Large intestine (tissue), 3 donors: ENCODE measurements at regions not wholly inside any gene's neighbourhood (a gene's known extent, or its start where the extent isn't known, plus 50 kb on each side); places are given as distances from the start of the nearest gene placed in this dataset.
"Not testable (repeated sequence)": the region's sequence is repeated elsewhere in the genome, so short reads cannot be mapped to it uniquely, and the experiment has no call there.

Source experiments
- DNase-seq, 2 donors: peaks; one replicate each; pipeline versions ENCODE4 v3.0.0 to v3.0.0-alpha.2; 2013
- H3K27ac ChIP-seq: one replicate; pipeline ENCODE4 v1.5.1; 2013; ENCODE audit warnings: low read length
- H3K27me3 ChIP-seq: 2 replicates; pipeline ENCODE4 v1.6.1; 2013; ENCODE audit warnings: low read length; ENCODE audit not compliant: control insufficient read depth, insufficient read depth
- H3K36me3 ChIP-seq: 2 replicates; pipeline ENCODE4 v1.6.1; 2013; ENCODE audit warnings: low read length; ENCODE audit not compliant: control insufficient read depth, insufficient read depth
- H3K4me1 ChIP-seq: one replicate; pipeline ENCODE4 v1.6.1; 2013; ENCODE audit warnings: low read length; ENCODE audit not compliant: control insufficient read depth, insufficient read depth
- H3K4me3 ChIP-seq: one replicate; pipeline ENCODE4 v1.5.1; 2013; ENCODE audit warnings: low read length
- H3K9me3 ChIP-seq: one replicate; pipeline ENCODE4 v1.6.1; 2013; ENCODE audit warnings: mild to moderate bottlenecking, low read depth, low read length, moderate library complexity; ENCODE audit not compliant: control insufficient read depth
- WGBS: methylation state at CpG from one replicate; pipeline ENCODE4 v1.1.5; 2013; ENCODE audit warnings: low lambda C conversion rate; ENCODE audit not compliant: insufficient coverage; 5-methylcytosine and 5-hydroxymethylcytosine counted together

- Histone ChIP-seq H3K36me3 (no peaks in the 10 kb centered on the region), H3K4me1 (no peaks in the 10 kb centered on the region), H3K9me3 (no peaks in the 10 kb centered on the region), H3K4me3 (no peak overlapping the region), H3K27me3 (no peaks in the 10 kb centered on the region), H3K27ac (no peak overlapping the region)
- DNase-seq = no peak
- WGBS = 100% methylated on average over 1 of the region's 1 CpG
Measured at GRCh38 chr5:118098716-118099115, 889.6 kb downstream of the DTWD2 start.

- Histone ChIP-seq H3K27me3 (no peaks in the 10 kb centered on the region), H3K4me3 (no peak overlapping the region), H3K4me1 (no peaks in the 10 kb centered on the region), H3K36me3 (no peaks in the 10 kb centered on the region), H3K9me3 (no peaks in the 10 kb centered on the region), H3K27ac (no peak overlapping the region)
- no peak for DNase-seq
- 79% methylated on average over 2 of the region's 2 CpGs for WGBS
Measured at GRCh38 chr5:118095115-118095514, 893.2 kb downstream of the DTWD2 start.

DNA sequence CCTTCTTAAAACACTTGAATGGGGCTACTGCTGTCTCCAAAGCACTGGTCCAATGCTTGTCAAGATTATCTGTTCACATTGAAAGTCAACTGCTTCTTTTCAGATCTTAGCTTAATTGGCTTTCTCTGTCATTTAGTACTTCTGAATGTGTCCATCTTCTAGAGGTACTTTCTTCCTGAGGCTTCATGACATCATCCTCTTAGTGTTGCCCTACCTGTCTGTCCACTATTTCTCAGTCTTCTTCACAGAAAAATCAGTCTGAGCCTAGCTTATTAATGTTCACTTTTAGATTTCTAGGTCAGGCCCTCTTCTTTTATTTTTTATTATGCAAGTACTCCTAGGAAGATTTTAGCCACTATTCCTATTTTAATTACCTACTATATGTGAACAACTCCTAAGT, 899.9 kb downstream of the DTWD2 start:
- Histone ChIP-seq H3K27ac (no peak overlapping the region), H3K9me3 (no peaks in the 10 kb centered on the region), H3K36me3 (no peaks in the 10 kb centered on the region), H3K27me3 (no peaks in the 10 kb centered on the region), H3K4me3 (no peak overlapping the region), H3K4me1 (no peaks in the 10 kb centered on the region)
- DNase-seq = no peak

GRCh38 chr5:118076490-118076889, 911.9 kb downstream of the DTWD2 start:
- 44% methylated on average over 1 of the region's 2 CpGs for WGBS
- H3K27me3 ChIP-seq = no peaks in the 10 kb centered on the region
- no peak for DNase-seq
- H3K4me3 ChIP-seq = no peak overlapping the region
- H3K9me3 ChIP-seq = peaks cover 3% of the 10 kb centered on the region
- no peaks in the 10 kb centered on the region for H3K4me1 ChIP-seq
- H3K27ac ChIP-seq = no peak overlapping the region
- H3K36me3 ChIP-seq = no peaks in the 10 kb centered on the region

GRCh38 chr5:118070041-118070440, 918.3 kb downstream of the DTWD2 start:
- Histone ChIP-seq H3K27me3 (no peaks in the 10 kb centered on the region), H3K27ac (no peak overlapping the region), H3K4me1 (no peaks in the 10 kb centered on the region), H3K9me3 (peaks cover 2% of the 10 kb centered on the region), H3K4me3 (no peak overlapping the region), H3K36me3 (no peaks in the 10 kb centered on the region)
- WGBS = no CpG with 5 or more reads among the region's 2 CpGs
- DNase-seq = no peak

GRCh38 chr5:118069452-118069851, 918.9 kb downstream of the DTWD2 start:
- Histone ChIP-seq H3K4me1 (no peaks in the 10 kb centered on the region), H3K9me3 (peaks cover 2% of the 10 kb centered on the region), H3K27ac (no peak overlapping the region)

GRCh38 chr5:118068886-118069285, 919.5 kb downstream of the DTWD2 start:
- Histone ChIP-seq H3K27me3 (no peaks in the 10 kb centered on the region), H3K36me3 (no peaks in the 10 kb centered on the region), H3K4me3 (no peak overlapping the region), H3K27ac (no peak overlapping the region), H3K9me3 (peaks cover 2% of the 10 kb centered on the region), H3K4me1 (no peaks in the 10 kb centered on the region)
- DNase-seq = no peak

More at GRCh38 chr5:118069452-118069851, 918.9 kb downstream of the DTWD2 start:
- Histone ChIP-seq H3K36me3 (no peaks in the 10 kb centered on the region), H3K27me3 (no peaks in the 10 kb centered on the region), H3K4me3 (no peak overlapping the region)
- DNase-seq = no peak

DNA sequence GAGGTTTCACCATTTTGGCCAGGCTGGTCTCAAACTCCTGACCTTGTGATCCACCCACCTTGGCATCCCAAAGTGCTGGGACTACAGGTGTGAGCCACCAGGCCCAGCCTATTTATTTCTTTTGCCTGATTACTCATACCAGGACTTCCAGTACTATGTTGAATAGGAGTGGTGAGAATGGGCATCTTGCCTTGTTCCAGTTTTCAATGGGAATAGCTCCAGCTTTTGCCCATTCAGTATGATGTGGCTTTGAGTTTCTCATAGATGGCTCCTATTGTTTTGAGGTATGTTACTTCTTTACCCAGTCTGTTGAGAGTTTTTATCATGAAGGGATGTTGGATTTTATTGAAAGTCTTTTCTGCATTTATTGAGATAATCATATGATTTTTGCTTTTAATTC, 924.5 kb downstream of the DTWD2 start:
- H3K4me3 ChIP-seq, H3K9me3 ChIP-seq, H3K27ac ChIP-seq, DNase-seq, H3K27me3 ChIP-seq, H3K36me3 ChIP-seq, H3K4me1 ChIP-seq: not testable (repeated sequence)

DNA sequence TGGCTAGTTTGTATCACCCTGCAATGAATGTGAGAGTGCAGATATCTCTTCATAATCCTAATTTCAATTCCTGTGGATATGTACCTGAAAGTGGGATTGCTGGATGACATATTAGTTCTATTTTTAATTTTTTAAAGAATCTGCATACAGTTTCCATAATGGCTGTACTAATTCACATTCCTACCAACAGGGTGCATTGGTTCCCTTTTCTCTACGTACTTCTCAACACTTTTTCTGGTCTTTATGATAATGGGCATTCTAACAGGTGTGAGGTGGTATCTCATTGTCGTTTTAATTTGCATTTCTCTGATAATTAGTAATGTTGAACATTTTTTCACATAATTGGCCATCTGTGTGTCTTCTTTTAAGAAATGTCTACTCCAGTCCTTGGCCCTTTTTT, 927.5 kb downstream of the DTWD2 start:
- Histone ChIP-seq H3K4me1 (no peaks in the 10 kb centered on the region), H3K27me3 (no peaks in the 10 kb centered on the region), H3K4me3 (no peak overlapping the region), H3K9me3 (no peaks in the 10 kb centered on the region), H3K36me3 (no peaks in the 10 kb centered on the region), H3K27ac (no peak overlapping the region)
- WGBS = no CpG with 5 or more reads among the region's 2 CpGs
- no peak for DNase-seq

DNA sequence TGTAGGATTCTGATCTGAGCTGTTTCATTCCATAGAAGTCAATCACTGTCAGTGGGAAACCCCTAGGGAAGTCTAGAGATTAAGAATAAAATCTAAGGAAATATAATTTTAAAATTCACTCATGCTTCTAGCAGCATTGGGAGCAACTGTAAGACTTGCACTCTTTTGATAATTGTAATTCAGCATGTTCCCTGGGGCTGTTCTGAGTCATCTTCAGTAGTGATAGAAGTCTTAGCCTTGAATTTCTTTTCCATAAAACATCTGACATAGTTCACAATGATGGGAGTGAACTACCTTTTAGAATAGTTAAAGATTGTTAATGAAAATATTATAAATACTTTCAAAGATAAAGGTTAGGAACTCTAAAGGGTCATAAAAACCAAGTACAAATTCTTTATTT, 935.8 kb downstream of the DTWD2 start:
- Histone ChIP-seq H3K36me3 (no peaks in the 10 kb centered on the region), H3K27ac (no peak overlapping the region), H3K27me3 (no peaks in the 10 kb centered on the region), H3K4me3 (no peak overlapping the region), H3K4me1 (no peaks in the 10 kb centered on the region), H3K9me3 (no peaks in the 10 kb centered on the region)
- no peak for DNase-seq

GRCh38 chr5:118044169-118044568, 944.2 kb downstream of the DTWD2 start:
- no peaks in the 10 kb centered on the region for H3K27me3 ChIP-seq
- H3K4me1 ChIP-seq = no peaks in the 10 kb centered on the region
- H3K9me3 ChIP-seq = no peaks in the 10 kb centered on the region
- no peak overlapping the region for H3K4me3 ChIP-seq
- DNase-seq = no peak
- H3K27ac ChIP-seq = no peak overlapping the region
- H3K36me3 ChIP-seq = no peaks in the 10 kb centered on the region
- 86% methylated on average over 4 of the region's 4 CpGs for WGBS

DNA sequence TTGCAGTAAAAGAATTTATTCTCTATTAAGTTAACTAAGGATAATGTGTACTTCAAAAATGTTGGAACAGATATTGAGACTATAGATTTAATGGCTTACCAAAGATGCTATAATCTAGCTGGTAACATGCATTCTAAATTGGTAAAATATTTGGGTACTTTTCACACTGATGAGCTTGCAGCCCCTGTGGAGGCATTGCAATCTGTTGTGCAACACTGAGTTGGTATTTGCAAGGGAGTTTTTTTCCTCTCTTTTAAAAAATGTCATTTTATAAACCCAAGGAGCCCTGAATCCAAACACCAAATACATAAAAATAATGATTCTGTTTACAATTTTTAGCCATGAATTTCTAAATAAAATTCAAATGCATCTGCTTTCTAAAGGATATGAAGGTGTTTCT, 944.8 kb downstream of the DTWD2 start:
- Histone ChIP-seq H3K9me3 (no peaks in the 10 kb centered on the region), H3K27me3 (no peaks in the 10 kb centered on the region), H3K36me3 (no peaks in the 10 kb centered on the region), H3K4me1 (no peaks in the 10 kb centered on the region), H3K4me3 (no peak overlapping the region), H3K27ac (no peak overlapping the region)
- no peak for DNase-seq
